ENCODE measurements at regions not wholly inside any gene's neighbourhood (a gene's known extent, or its start where the extent isn't known, plus 50 kb on each side); places are given as distances from the start of the nearest gene placed in this dataset.
"Not testable (repeated sequence)": the region's sequence is repeated elsewhere in the genome, so short reads cannot be mapped to it uniquely, and the experiment has no call there.

- no peak for DNase-seq
Observed at GRCh38 chr14:38399652-38400051, 143.8 kb upstream of the CLEC14A start.

GRCh38 chr14:38394767-38395166 is 138.9 kb upstream of the CLEC14A start:
- DNase-seq: no peak

- DNase-seq: no peak
Observed at GRCh38 chr14:38394064-38394463, 138.2 kb upstream of the CLEC14A start.

GRCh38 chr14:38391334-38391733 is 135.4 kb upstream of the CLEC14A start:
- no peak for DNase-seq

DNA sequence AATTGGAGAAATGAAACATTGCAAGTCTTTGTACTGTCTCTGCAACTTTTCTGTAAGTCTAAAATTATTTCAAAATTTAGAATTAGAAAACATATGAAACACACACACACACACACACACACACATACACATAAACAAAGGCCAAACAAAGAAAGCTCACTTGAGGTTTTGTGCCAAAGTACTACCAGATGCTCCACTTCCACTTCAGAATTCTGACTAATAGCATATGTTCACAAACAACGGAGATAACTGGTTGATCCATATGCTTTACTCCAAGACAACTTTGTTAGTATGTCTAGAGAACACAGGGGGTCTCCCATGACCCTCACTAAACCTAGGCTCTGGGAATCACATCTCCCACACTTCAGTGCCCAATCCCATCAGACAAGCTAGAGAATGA is 133.8 kb upstream of the CLEC14A start:
- DNase-seq: no peak

DNA sequence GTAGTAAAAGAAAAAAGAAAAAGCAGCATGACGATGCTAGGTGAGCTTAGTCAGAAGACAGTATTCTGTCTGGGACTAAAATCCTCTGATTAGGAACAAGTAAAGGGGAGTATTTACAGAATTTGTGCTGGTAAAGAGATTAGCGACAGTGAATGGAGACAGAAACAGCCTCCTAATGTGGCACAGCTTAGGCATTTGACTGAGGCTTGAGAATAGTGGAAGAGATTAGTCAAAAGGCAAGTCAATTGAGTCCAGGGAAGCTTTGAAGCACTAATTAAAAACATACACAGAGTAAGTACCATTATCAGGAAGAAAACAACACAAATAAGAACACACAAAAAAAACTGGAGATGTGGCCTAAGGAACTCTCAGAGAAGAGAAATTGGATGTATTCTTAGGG is 131.9 kb upstream of the CLEC14A start:
- no peak for DNase-seq

DNA sequence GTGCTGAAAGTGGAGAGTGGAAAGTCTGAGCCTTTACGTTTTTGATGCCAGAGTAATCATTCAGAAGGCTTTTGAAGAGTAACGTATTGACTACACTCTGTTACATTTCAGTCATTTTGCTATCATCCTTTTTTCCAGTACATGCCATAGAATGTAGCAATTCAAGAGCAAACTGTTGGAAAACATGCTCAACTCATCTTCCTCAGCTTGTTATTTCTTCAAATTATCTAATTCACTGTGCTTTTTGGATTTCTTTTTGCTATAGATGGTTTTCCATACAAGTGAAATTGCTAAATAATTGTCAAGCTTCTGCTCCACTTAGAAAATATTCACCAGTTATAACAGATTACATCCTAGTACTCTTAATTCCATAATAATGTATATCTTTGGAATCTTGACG is 129.9 kb upstream of the CLEC14A start:
- DNase-seq: no peak

DNA sequence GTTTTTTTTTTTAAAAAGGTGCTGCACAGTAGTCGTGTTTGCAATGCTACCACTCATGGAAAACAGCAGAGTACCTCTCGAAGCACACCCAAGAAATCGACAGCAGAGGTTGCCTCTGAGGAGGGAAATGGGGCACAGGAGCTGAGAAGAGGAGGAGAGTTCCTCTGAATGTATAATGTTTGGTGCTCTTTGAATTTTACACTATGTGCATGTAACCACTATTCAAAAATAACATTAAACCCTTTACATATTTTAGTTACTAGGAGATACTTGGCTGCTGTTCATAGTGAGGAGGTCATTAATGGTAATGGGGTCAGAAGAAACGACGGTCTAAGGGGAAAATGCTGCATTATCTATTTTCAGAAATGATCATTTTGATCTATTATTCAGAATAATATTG is 129.4 kb upstream of the CLEC14A start:
- no peak for DNase-seq

DNA sequence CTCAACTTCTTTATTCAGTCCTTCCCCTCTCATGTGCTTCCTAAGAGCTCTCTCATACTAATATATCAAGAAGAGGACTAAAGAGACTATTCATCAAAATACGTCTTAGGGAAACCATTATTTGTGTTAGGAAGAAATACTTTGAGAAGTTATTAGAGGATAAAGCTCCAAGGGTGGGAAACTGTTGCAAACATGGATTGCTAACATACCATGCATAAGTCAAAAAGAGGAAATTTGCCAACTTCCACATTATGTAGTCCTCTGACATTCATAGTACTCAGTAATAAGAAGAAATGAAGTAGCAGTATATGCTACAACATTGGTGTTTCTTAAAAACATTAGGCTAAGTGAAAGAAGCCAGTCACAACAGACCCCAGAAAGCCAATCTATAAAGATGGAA is 128.8 kb upstream of the CLEC14A start:
- DNase-seq: no peak

- no peak for DNase-seq
Observed at GRCh38 chr14:38367922-38368321, 112.0 kb upstream of the CLEC14A start.

DNA sequence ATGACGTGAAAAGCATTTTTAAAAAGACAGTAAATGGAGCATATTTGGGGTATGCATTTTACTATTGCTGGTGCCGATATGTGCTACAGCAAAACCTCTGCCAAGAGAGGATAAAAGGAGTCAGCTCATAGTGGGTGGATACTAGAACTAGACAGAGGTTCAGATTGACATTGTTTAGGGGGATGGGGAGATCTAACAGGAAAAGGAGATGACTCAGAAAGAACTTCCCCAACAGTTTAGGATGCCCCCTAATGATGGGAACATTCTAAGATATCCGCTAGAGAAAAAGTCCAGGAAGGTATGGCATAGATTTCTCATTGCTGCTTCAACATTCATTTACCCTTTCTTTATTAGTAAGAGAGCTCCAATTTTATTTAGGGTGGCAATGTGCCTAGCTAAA is 110.5 kb upstream of the CLEC14A start:
- DNase-seq: no peak

DNA sequence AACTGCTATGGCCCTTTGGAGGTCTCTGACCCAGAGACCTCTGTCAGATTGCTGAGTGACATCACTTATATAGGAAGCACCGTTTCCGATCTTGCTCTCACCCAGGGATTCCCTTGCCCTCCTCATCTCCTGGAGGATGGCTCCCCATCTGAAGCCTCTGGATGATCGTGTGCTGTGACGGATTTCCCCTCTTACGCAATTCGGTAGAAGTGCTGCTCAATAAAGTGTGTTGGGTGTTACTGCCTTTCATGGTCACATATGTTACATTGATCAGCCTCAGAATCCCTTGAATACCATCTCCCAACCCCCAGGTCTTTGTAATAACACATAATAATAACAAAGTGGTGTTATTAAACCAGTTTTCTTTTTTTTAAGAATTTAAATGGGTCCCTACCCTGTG is 107.3 kb upstream of the CLEC14A start:
- DNase-seq: no peak

GRCh38 chr14:38357557-38357956 is 101.7 kb upstream of the CLEC14A start:
- DNase-seq: no peak

GRCh38 chr14:38355473-38355872 is 99.6 kb upstream of the CLEC14A start:
- DNase-seq: not testable (repeated sequence)

- DNase-seq: no peak
Observed at GRCh38 chr14:38350102-38350501, 94.2 kb upstream of the CLEC14A start.

GRCh38 chr14:38342803-38343202 is 86.9 kb upstream of the CLEC14A start:
- no peak for DNase-seq

DNA sequence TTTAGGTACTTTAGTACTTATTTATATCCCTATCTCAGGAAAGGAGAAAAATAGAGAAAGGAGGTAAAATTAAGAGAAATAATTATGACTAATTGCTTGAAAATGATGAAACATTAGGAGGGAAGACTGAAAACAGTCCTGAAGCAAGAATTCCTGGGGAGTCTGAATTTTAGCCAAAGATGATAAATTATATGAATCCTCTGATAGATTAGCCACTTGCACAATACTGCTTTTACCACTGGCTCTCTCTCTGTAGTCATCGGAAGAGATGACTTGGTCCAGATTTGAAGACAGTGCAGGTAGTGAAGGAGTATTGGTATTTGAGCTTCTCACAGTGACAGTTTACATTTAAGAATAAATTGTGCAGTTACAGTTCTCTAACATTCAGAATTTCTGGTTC is 83.8 kb upstream of the CLEC14A start:
- no peak for DNase-seq

GRCh38 chr14:38336298-38336697 is 80.4 kb upstream of the CLEC14A start:
- no peak for DNase-seq

- DNase-seq: no peak
Observed at GRCh38 chr14:38330275-38330674, 74.4 kb upstream of the CLEC14A start.

GRCh38 chr14:38329246-38329645 is 73.4 kb upstream of the CLEC14A start:
- DNase-seq: no peak

- DNase-seq: no peak
Observed at GRCh38 chr14:38316922-38317321, 61.0 kb upstream of the CLEC14A start.

DNA sequence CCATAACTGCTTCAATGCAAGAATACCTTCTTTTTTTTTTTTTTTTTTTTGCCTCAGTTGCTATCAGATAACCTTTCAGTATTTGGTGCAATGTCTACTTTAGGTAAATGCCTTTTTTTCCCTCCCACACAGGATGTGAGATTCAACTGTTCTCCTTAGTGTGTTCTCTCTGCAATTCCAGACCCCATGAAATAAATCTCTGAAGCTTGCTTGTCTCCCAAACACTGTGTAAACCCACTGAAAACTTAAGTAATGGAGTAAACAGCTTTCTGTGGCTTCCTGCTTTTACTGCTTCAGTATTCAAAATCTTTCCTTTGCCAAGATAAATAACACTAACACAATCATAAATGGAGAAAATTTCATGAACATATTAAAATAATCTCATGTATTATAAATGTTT is 55.8 kb upstream of the CLEC14A start:
- DNase-seq: no peak

- DNase-seq: no peak
Observed at GRCh38 chr14:38310420-38310995, 54.6 kb upstream of the CLEC14A start.

DNA sequence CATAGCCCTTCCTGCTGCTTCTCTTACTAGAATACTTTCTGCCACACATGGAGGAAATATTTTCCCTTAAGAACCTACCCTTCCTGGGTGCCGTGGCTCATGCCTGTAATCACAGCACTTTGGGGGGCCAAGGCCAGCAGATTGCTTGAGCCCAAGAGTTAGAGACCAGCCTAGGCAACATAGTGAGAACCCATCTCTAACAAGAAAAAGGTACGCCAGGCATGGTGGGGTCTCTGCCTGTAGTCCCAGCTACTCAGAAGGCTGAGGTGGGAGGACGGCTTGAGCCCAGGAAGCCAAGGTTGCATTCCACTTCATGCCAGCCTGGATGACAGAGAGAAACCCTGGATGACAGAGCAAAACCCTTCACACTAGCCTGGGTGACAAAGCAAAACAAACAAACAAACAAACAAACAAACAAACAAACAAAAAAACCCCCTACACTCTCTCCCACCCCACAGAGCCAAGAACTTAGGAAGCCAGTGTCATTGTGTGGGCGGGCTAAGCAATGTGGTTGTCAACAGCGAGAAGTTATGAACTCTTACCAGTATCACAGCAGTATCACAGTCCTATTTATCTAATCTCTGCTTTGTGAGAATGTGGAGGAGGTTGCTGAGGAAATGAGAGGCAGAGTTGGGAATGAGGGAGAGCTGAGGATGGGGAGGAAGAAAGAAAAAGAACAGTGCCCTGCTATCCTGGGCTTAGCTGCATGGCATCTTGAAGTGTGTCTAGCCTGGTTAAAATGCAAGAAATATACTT is 53.8 kb upstream of the CLEC14A start:
- no peak for DNase-seq
